Prostate gland (tissue), 2 donors: ENCODE measurements at regions not wholly inside any gene's neighbourhood (a gene's known extent, or its start where the extent isn't known, plus 50 kb on each side); places are given as distances from the start of the nearest gene placed in this dataset.

Source experiments
- DNase-seq: peaks from one replicate; pipeline ENCODE4 v3.0.0-alpha.2; 2019; ENCODE audit warnings: low spot score
- H3K27ac ChIP-seq, 2 donors: fragments of 200-600 bp; sonication (generic); 2 replicates each; pipeline ENCODE4 v1.5.1; 2017 to 2019
- H3K27me3 ChIP-seq: fragments of 200-600 bp; sonication (generic); replicated peaks from 2 replicates; pipeline ENCODE4 v1.5.1; 2019; ENCODE audit not compliant: insufficient read depth
- H3K36me3 ChIP-seq, 2 donors: fragments of 200-600 bp; sonication (generic); 1 replicate in 1 of 2; 2 replicates in 1 of 2; pipeline versions ENCODE4 v1.5.1 to v1.8.1; 2017 to 2019
- H3K4me1 ChIP-seq: fragments of 200-600 bp; sonication (generic); replicated peaks from 2 replicates; pipeline ENCODE4 v1.5.1; 2019
- H3K4me3 ChIP-seq, 2 donors: fragments of 200-600 bp; sonication (generic); 2 replicates each; pipeline ENCODE4 v1.5.1; 2017 to 2019
- H3K9me3 ChIP-seq: fragments of 200-600 bp; sonication (generic); 2 replicates; pipeline ENCODE4 v1.5.1; 2017
- CTCF ChIP-seq, 4 experiments: fragments of 200-600 bp in 2 of 4; fragments of 450-650 bp in 2 of 4; sonication (generic) in 2 of 4; IDR thresholded peaks; 1 replicate in 3 of 4; 2 replicates in 1 of 4; pipeline ENCODE4 v1.5.1; 2016 to 2019; ENCODE audit warnings: antibody characterized with exemption in 4 of 4, mild to moderate bottlenecking in 2 of 4, moderate library complexity in 2 of 4
- POLR2A ChIP-seq: fragments of 450-650 bp; IDR thresholded peaks from one replicate; pipeline ENCODE4 v1.6.1; 2016; ENCODE audit warnings: antibody characterized with exemption, mild to moderate bottlenecking
- POLR2AphosphoS5 ChIP-seq: sonication (generic); formaldehyde crosslinking; IDR thresholded peaks from one replicate; pipeline ENCODE4 v1.6.1; 2017; ENCODE audit warnings: antibody characterized with exemption
- WGBS: methylation state at CpG from one replicate; pipeline ENCODE4 v1.1.5; 2018; 5-methylcytosine and 5-hydroxymethylcytosine counted together
- intact Hi-C: fragments of 100-400 bp; cut with DNase I; formaldehyde crosslinking; loops from one replicate; pipeline ENCODE4 v1.14.2; 2022

GRCh38 chr6:169985121-169986015 is 233.9 kb downstream of the ERMARD start:
- H3K27ac ChIP-seq, result no peak overlapping the region
- intact Hi-C loops, result no loop called here
- H3K4me3 ChIP-seq, result no peak overlapping the region
- H3K27me3 ChIP-seq, result no peaks in the 10 kb centered on the region
- WGBS, result 94% methylated on average over 38 of the region's 38 CpGs
- no peaks in the 10 kb centered on the region for H3K9me3 ChIP-seq
- TF ChIP-seq CTCF (IDR thresholded peaks at IDR 0.05) (no peak), POLR2A (no peak), POLR2AphosphoS5 (no peak)
- no peaks in the 10 kb centered on the region for H3K36me3 ChIP-seq
- DNase-seq, result no peak
- no peaks in the 10 kb centered on the region for H3K4me1 ChIP-seq

- WGBS, result 91% methylated on average over 34 of the region's 40 CpGs
- intact Hi-C loops, result no loop called here
- TF ChIP-seq POLR2A (no peak), POLR2AphosphoS5 (no peak), CTCF (IDR thresholded peaks at IDR 0.05) (no peak)
Measured at GRCh38 chr6:169984181-169985120, 233.0 kb downstream of the ERMARD start.

GRCh38 chr6:169983651-169984050 is 232.2 kb downstream of the ERMARD start:
- TF ChIP-seq POLR2A, result no peak
- TF ChIP-seq POLR2AphosphoS5, result no peak
- Histone ChIP-seq H3K9me3 (no peaks in the 10 kb centered on the region), H3K4me3 (no peak overlapping the region), H3K36me3 (no peaks in the 10 kb centered on the region), H3K27me3 (no peaks in the 10 kb centered on the region), H3K4me1 (no peaks in the 10 kb centered on the region), H3K27ac (no peak overlapping the region)
- intact Hi-C loops, result no loop called here
- no peak for DNase-seq
- 96% methylated on average over 10 of the region's 10 CpGs for whole genome bisulfite sequencing

More at GRCh38 chr6:169984181-169985120, 233.0 kb downstream of the ERMARD start:
- no peak overlapping the region for H3K4me3 ChIP-seq
- no peak for DNase-seq
- no peaks in the 10 kb centered on the region for H3K9me3 ChIP-seq
- no peaks in the 10 kb centered on the region for H3K36me3 ChIP-seq
- H3K4me1 ChIP-seq, result no peaks in the 10 kb centered on the region
- no peak overlapping the region for H3K27ac ChIP-seq
- no peaks in the 10 kb centered on the region for H3K27me3 ChIP-seq

GRCh38 chr6:169982461-169983386 is 231.3 kb downstream of the ERMARD start:
- Histone ChIP-seq H3K4me1 (no peaks in the 10 kb centered on the region), H3K9me3 (no peaks in the 10 kb centered on the region), H3K36me3 (no peaks in the 10 kb centered on the region), H3K27me3 (no peaks in the 10 kb centered on the region), H3K4me3 (no peak overlapping the region), H3K27ac (no peak overlapping the region)
- TF ChIP-seq POLR2A (no peak), POLR2AphosphoS5 (no peak), CTCF (IDR thresholded peaks at IDR 0.05) (no peak)
- 90% methylated on average over 30 of the region's 31 CpGs for WGBS
- no peak for DNase-seq
- intact Hi-C loops, result no loop called here
